ENCODE measurements at regions not wholly inside any gene's neighbourhood (a gene's known extent, or its start where the extent isn't known, plus 50 kb on each side); places are given as distances from the start of the nearest gene placed in this dataset.

DNA sequence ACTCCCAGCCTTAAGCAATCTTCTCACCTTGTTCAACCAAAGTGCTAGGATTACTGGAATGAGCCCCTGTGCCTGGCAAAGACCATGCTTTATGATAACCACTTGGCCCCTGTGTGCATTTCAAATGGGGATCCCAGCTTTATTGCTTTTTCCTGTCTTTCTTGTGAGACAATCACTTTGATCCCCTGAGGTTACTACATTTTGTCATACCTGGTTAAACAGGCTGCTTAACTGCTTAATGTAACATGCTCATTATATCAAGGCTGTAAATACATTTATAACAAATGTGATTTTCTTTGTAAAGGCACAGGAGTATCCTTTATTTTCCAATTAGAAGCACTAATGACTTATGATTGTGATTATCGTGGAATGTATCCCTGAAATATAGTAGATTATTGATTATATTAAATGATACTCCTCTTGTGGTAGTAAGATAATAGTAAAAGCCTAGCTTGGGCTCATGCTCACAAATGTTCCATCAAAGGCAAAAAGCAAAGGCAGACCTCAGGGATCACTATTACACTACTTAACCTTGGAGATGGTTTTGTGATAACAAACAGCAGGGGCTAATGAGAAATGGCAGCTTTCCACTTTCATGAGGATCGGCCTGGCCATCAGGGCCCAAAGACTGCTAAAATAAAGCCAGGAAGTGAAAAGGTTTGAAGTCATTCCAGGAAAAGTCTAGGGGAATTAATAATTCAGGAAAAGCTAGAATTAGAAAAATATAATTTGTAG lies 290.8 kb upstream of the MDGA2 start:
- Histone ChIP-seq H3K9ac (ENCODE audit: low read length) (no peak overlapping the region), H3K27ac (ENCODE audit: low read depth, low read length, poor library complexity, severe bottlenecking) (no peak overlapping the region), H3K4me2 (ENCODE audit: low read length) (no peak overlapping the region), H2AFZ (ENCODE audit: low read length) (peak overlapping the region; percentile 56; the same call in 1 of the 2 replicates), H3K9me2 (ENCODE audit: low read depth, low read length) (no peaks in the 10 kb centered on the region), H4K20me1 (ENCODE audit: insufficient read depth, low read length) (no peaks in the 10 kb centered on the region), H3K9me3 (ENCODE audit: low read length) (no peaks in the 10 kb centered on the region; the same call in 1 of the 2 replicates), H3F3A (ENCODE audit: insufficient read depth, low read length) (no peaks in the 10 kb centered on the region), H3K36me3 (ENCODE audit: insufficient read depth, low read length) (no peaks in the 10 kb centered on the region), H3K4me3 (ENCODE audit: low read depth, low read length, poor library complexity, severe bottlenecking) (no peak overlapping the region), H3K79me2 (ENCODE audit: insufficient read depth, low read length) (no peaks in the 10 kb centered on the region), H3K4me1 (ENCODE audit: insufficient read depth, low read length, severe bottlenecking) (peaks cover 18% of the 10 kb centered on the region), H3K27me3 (ENCODE audit: insufficient read depth, low read length) (no peaks in the 10 kb centered on the region)
- no peak for TF ChIP-seq EZH2 (IDR thresholded peaks at IDR 0.05; ENCODE audit: borderline replicate concordance, low read length)
- TF ChIP-seq, protein P1, sequence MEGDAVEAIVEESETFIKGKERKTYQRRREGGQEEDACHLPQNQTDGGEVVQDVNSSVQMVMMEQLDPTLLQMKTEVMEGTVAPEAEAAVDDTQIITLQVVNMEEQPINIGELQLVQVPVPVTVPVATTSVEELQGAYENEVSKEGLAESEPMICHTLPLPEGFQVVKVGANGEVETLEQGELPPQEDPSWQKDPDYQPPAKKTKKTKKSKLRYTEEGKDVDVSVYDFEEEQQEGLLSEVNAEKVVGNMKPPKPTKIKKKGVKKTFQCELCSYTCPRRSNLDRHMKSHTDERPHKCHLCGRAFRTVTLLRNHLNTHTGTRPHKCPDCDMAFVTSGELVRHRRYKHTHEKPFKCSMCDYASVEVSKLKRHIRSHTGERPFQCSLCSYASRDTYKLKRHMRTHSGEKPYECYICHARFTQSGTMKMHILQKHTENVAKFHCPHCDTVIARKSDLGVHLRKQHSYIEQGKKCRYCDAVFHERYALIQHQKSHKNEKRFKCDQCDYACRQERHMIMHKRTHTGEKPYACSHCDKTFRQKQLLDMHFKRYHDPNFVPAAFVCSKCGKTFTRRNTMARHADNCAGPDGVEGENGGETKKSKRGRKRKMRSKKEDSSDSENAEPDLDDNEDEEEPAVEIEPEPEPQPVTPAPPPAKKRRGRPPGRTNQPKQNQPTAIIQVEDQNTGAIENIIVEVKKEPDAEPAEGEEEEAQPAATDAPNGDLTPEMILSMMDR (IDR thresholded peaks at IDR 0.05; ENCODE audit: low read length), result no peak

DNA sequence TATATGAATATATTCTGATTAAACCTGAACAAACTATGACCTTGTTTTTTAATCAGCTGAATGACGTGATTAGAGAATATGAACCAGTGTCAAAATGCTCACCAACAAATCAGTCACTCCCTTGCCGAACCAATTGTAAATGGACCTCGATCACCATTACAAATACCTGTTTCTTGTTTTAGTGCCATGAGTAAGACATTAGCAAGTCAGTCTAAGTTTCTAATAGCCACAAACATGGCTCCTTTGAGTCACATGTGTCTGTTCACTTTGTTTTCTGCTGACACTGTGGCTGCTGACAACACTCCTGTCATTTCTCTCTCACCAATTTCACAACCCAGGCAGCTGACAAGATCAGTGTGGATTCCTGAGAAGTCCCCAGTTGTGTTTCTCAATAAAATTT lies 286.2 kb upstream of the MDGA2 start:
- Histone ChIP-seq H3F3A (ENCODE audit: insufficient read depth, low read length) (no peaks in the 10 kb centered on the region), H3K4me1 (ENCODE audit: insufficient read depth, low read length, severe bottlenecking) (peaks cover 64% of the 10 kb centered on the region), H3K4me2 (ENCODE audit: low read length) (no peak overlapping the region), H3K9me2 (ENCODE audit: low read depth, low read length) (no peaks in the 10 kb centered on the region), H3K79me2 (ENCODE audit: insufficient read depth, low read length) (no peaks in the 10 kb centered on the region), H4K20me1 (ENCODE audit: insufficient read depth, low read length) (no peaks in the 10 kb centered on the region), H2AFZ (ENCODE audit: low read length) (peak overlapping the region; percentile 95), H3K9ac (ENCODE audit: low read length) (no peak overlapping the region), H3K36me3 (ENCODE audit: insufficient read depth, low read length) (no peaks in the 10 kb centered on the region; the same call in 1 of the 2 replicates), H3K9me3 (ENCODE audit: low read length) (no peaks in the 10 kb centered on the region; the same call in 1 of the 2 replicates), H3K27me3 (ENCODE audit: insufficient read depth, low read length) (no peaks in the 10 kb centered on the region), H3K4me3 (ENCODE audit: low read depth, low read length, poor library complexity, severe bottlenecking) (no peak overlapping the region), H3K27ac (ENCODE audit: low read depth, low read length, poor library complexity, severe bottlenecking) (peak overlapping the region; percentile 96)
- TF ChIP-seq, protein P1 (IDR thresholded peaks at IDR 0.05; ENCODE audit: low read length), result no peak
- no peak for TF ChIP-seq EZH2 (IDR thresholded peaks at IDR 0.05; ENCODE audit: borderline replicate concordance, low read length)

DNA sequence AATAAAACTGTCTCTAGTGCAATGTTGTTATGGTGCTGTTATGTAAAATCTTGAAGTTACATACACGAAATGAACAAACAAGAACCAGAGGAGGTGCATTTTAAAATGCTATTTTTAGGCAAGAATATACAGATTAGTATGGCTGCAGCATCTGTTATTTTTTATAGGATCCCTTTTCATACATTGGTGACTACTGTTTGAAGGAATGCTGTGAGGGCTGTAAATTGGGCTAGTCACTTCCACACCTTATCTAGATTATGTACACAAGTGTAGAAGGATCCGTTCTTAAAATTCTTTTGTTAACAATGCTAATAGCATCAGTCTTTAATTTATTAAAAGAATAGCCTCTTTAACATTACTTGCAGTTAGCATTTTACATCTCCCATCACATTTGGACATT lies 284.3 kb upstream of the MDGA2 start:
- Histone ChIP-seq H3K4me2 (ENCODE audit: low read length) (no peak overlapping the region), H3K9ac (ENCODE audit: low read length) (peak overlapping the region; percentile 33; the same call in 1 of the 2 replicates), H4K20me1 (ENCODE audit: insufficient read depth, low read length) (no peaks in the 10 kb centered on the region), H3K27me3 (ENCODE audit: insufficient read depth, low read length) (no peaks in the 10 kb centered on the region), H3K9me3 (ENCODE audit: low read length) (peaks cover 2% of the 10 kb centered on the region; the same call in 1 of the 2 replicates), H3K79me2 (ENCODE audit: insufficient read depth, low read length) (no peaks in the 10 kb centered on the region), H2AFZ (ENCODE audit: low read length) (no peak overlapping the region), H3K9me2 (ENCODE audit: low read depth, low read length) (no peaks in the 10 kb centered on the region), H3K27ac (ENCODE audit: low read depth, low read length, poor library complexity, severe bottlenecking) (peak overlapping the region; percentile 96), H3K4me1 (ENCODE audit: insufficient read depth, low read length, severe bottlenecking) (peaks cover 59% of the 10 kb centered on the region), H3K36me3 (ENCODE audit: insufficient read depth, low read length) (no peaks in the 10 kb centered on the region; the same call in 1 of the 2 replicates), H3F3A (ENCODE audit: insufficient read depth, low read length) (no peaks in the 10 kb centered on the region), H3K4me3 (ENCODE audit: low read depth, low read length, poor library complexity, severe bottlenecking) (no peak overlapping the region)
- TF ChIP-seq EZH2 (IDR thresholded peaks at IDR 0.05; ENCODE audit: borderline replicate concordance, low read length), result no peak
- TF ChIP-seq, protein P1 (IDR thresholded peaks at IDR 0.05; ENCODE audit: low read length), result no peak
